ENCODE measurements at regions not wholly inside any gene's neighbourhood (a gene's known extent, or its start where the extent isn't known, plus 50 kb on each side); places are given as distances from the start of the nearest gene placed in this dataset.

- TF ChIP-seq CTCF (IDR thresholded peaks at IDR 0.05; ENCODE audit: low read depth, low read length): no peak
- no peak for TF ChIP-seq POLR2A (IDR thresholded peaks at IDR 0.05; ENCODE audit: extremely low read depth, insufficient read length)
- no peak for TF ChIP-seq MAX (IDR thresholded peaks at IDR 0.05; ENCODE audit: low read depth, low read length)
- TF ChIP-seq MYC (IDR thresholded peaks at IDR 0.05; ENCODE audit: low read depth, low read length): no peak
Observed at GRCh38 chr2:208627916-208628315, 221.3 kb downstream of the PTH2R start.

Data from NB4 (cell line).